Esophagus muscularis mucosa (tissue), 3 donors: ENCODE measurements at regions not wholly inside any gene's neighbourhood (a gene's known extent, or its start where the extent isn't known, plus 50 kb on each side); places are given as distances from the start of the nearest gene placed in this dataset.

Experiments
- CTCF ChIP-seq, 3 experiments: fragments of 200-600 bp in 2 of 3; fragments of 450-650 bp in 1 of 3; sonication (generic) in 2 of 3; IDR thresholded peaks; one replicate each; pipeline ENCODE4 v1.5.1; 2017 to 2019; ENCODE audit warnings: antibody characterized with exemption in 3 of 3, mild to moderate bottlenecking in 2 of 3, moderate library complexity in 1 of 3
- POLR2A ChIP-seq: fragments of 450-650 bp; IDR thresholded peaks from one replicate; pipeline ENCODE4 v1.6.1; 2017; ENCODE audit warnings: antibody characterized with exemption, moderate library complexity, mild to moderate bottlenecking, low read depth
- POLR2AphosphoS5 ChIP-seq, 2 donors: sonication (generic); formaldehyde crosslinking; IDR thresholded peaks; one replicate each; pipeline ENCODE4 v1.6.1; 2017; ENCODE audit warnings: antibody characterized with exemption in 2 of 2

GRCh38 chr2:53549497-53549896, 218.1 kb upstream of the CHAC2 start:
- TF ChIP-seq POLR2AphosphoS5 (IDR thresholded peaks at IDR 0.05), result no peak
- TF ChIP-seq CTCF (IDR thresholded peaks at IDR 0.05), result no peak
- TF ChIP-seq POLR2A, result no peak
